Lung (tissue), 11 donors: ENCODE measurements at regions not wholly inside any gene's neighbourhood (a gene's known extent, or its start where the extent isn't known, plus 50 kb on each side); places are given as distances from the start of the nearest gene placed in this dataset.

Experiments
- ATAC-seq: fragments of 200-7000 bp; cut with Tn5 transposase; one replicate; pipeline ENCODE4 v1.9.1; 2020; ENCODE audit warnings: moderate number of reproducible peaks; ENCODE audit not compliant: insufficient read depth, low FRiP score
- DNase-seq, 3 donors: peaks; one replicate each; pipeline ENCODE4 v3.0.0-alpha.2; 2013 to 2017
- H3K27ac ChIP-seq, 2 donors: one replicate each; pipeline ENCODE4 v1.5.1; 2013; ENCODE audit warnings: mild to moderate bottlenecking in 2 of 2, moderate library complexity in 2 of 2, control low read depth in 1 of 2, inconsistent platforms in 1 of 2, low read depth in 1 of 2, low read length in 1 of 2
- H3K27me3 ChIP-seq, 3 donors: one replicate each; pipeline ENCODE4 v1.5.1; 2013; ENCODE audit warnings: low read length in 2 of 3; ENCODE audit not compliant: control insufficient read depth in 3 of 3, insufficient read depth in 3 of 3
- H3K36me3 ChIP-seq, 4 donors: one replicate each; pipeline ENCODE4 v1.5.1; 2013; ENCODE audit warnings: low read length in 4 of 4, mild to moderate bottlenecking in 1 of 4, moderate library complexity in 1 of 4; ENCODE audit not compliant: control insufficient read depth in 4 of 4, insufficient read depth in 4 of 4
- H3K4me1 ChIP-seq, 5 donors: one replicate each; pipeline ENCODE4 v1.5.1; 2013; ENCODE audit warnings: low read length in 5 of 5, mild to moderate bottlenecking in 2 of 5, moderate library complexity in 1 of 5; ENCODE audit not compliant: control insufficient read depth in 5 of 5, insufficient read depth in 5 of 5
- H3K4me3 ChIP-seq: one replicate; pipeline ENCODE4 v1.5.1; 2013; ENCODE audit warnings: mild to moderate bottlenecking, control low read depth, moderate library complexity
- H3K9ac ChIP-seq, 2 donors: one replicate each; pipeline ENCODE4 v1.5.1; 2013; ENCODE audit warnings: low read length in 2 of 2, control low read depth in 1 of 2; ENCODE audit not compliant: insufficient read depth in 1 of 2
- H3K9me3 ChIP-seq, 4 donors: one replicate each; pipeline ENCODE4 v1.5.1; 2013; ENCODE audit warnings: low read length in 3 of 4, mild to moderate bottlenecking in 1 of 4, moderate library complexity in 1 of 4; ENCODE audit not compliant: control insufficient read depth in 4 of 4, insufficient read depth in 3 of 4
- WGBS, 2 donors: extraction: QIAGEN DNeasy Blood & Tissue Kit; methylation state at CpG; one replicate each; pipeline ENCODE4 v1.1.7; 2013; 5-methylcytosine and 5-hydroxymethylcytosine counted together
- TF ChIP-seq, protein P1 (sequence below): IDR thresholded peaks from 2 replicates; pipeline ENCODE4 v1.5.1; 2012; ENCODE audit warnings: mild to moderate bottlenecking; ENCODE audit errors: control extremely low read depth, extremely low read depth
- donor health status: control.
- donor health status: control.
- donor health status: Bipolar disorder and iron deficiency.
- donor health status: healthy.
- donor health status: DM: yes; HTN: yes; CAD: no.

- Histone ChIP-seq H3K36me3 (no peaks in the 10 kb centered on the region), H3K9me3 (peaks cover 0 to 2% (median 0%) of the 10 kb centered on the region in 4 donors), H3K4me3 (no peak overlapping the region), H3K27me3 (no peaks in the 10 kb centered on the region), H3K4me1 (peaks cover 0 to 15% (median 0%) of the 10 kb centered on the region in 5 donors), H3K27ac (no peak overlapping the region), H3K9ac (no peak overlapping the region)
- whole genome bisulfite sequencing, 2 donors = 48 to 66% methylated on average over 3 of the region's 3 CpGs
- TF ChIP-seq, protein P1, sequence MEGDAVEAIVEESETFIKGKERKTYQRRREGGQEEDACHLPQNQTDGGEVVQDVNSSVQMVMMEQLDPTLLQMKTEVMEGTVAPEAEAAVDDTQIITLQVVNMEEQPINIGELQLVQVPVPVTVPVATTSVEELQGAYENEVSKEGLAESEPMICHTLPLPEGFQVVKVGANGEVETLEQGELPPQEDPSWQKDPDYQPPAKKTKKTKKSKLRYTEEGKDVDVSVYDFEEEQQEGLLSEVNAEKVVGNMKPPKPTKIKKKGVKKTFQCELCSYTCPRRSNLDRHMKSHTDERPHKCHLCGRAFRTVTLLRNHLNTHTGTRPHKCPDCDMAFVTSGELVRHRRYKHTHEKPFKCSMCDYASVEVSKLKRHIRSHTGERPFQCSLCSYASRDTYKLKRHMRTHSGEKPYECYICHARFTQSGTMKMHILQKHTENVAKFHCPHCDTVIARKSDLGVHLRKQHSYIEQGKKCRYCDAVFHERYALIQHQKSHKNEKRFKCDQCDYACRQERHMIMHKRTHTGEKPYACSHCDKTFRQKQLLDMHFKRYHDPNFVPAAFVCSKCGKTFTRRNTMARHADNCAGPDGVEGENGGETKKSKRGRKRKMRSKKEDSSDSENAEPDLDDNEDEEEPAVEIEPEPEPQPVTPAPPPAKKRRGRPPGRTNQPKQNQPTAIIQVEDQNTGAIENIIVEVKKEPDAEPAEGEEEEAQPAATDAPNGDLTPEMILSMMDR = no peak
- no peak for ATAC-seq
- peak in 1 of 3 donors; percentile 23 for DNase-seq
Measured at GRCh38 chr14:58829594-58829993, 191.8 kb downstream of the DACT1 start.

DNA sequence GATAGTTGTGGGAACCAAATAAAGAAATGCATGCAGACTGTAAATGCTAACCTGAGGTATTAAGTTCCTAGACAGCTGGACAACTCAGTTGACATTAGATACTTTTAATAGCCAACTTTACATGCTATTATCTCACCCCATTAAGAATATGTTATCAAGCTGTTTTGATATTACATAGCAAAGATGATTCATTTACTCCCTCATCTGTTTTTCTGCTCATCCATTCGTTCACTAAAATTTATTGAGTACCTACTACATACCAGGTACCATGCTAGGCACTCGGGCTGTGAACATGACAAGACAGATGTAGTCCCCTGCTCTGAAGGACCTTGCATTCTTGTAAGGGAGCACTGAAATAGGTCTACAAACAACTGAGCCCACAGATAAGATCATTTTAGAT, 192.4 kb downstream of the DACT1 start:
- H3K9me3 ChIP-seq = peaks cover 0 to 2% (median 0%) of the 10 kb centered on the region in 4 donors
- no peak for ATAC-seq
- no peak overlapping the region for H3K9ac ChIP-seq
- WGBS, 2 donors = 67 to 84% methylated on average over 2 of the region's 2 CpGs
- TF ChIP-seq, protein P1 = no peak
- DNase-seq = no peak
- no peaks in the 10 kb centered on the region for H3K27me3 ChIP-seq
- no peaks in the 10 kb centered on the region for H3K36me3 ChIP-seq
- no peak overlapping the region for H3K4me3 ChIP-seq
- no peak overlapping the region for H3K27ac ChIP-seq
- H3K4me1 ChIP-seq = peaks cover 0 to 15% (median 0%) of the 10 kb centered on the region in 5 donors

GRCh38 chr14:58832095-58832521, 194.3 kb downstream of the DACT1 start:
- H3K4me1 ChIP-seq = peaks cover 0 to 15% (median 0%) of the 10 kb centered on the region in 5 donors
- H3K27ac ChIP-seq = no peak overlapping the region
- H3K27me3 ChIP-seq = no peaks in the 10 kb centered on the region
- WGBS, 2 donors = 66 to 70% methylated on average over 3 of the region's 3 CpGs
- ATAC-seq = no peak
- H3K9me3 ChIP-seq = peaks cover 0 to 2% (median 0%) of the 10 kb centered on the region in 4 donors
- no peak overlapping the region for H3K4me3 ChIP-seq
- no peak overlapping the region for H3K9ac ChIP-seq
- no peaks in the 10 kb centered on the region for H3K36me3 ChIP-seq
- TF ChIP-seq, protein P1 = no peak
- peak in 2 of 3 donors; percentile 49 to 65 for DNase-seq
